ENCODE measurements at regions not wholly inside any gene's neighbourhood (a gene's known extent, or its start where the extent isn't known, plus 50 kb on each side); places are given as distances from the start of the nearest gene placed in this dataset.

GRCh38 chr4:189786447-189786846 lies 154.2 kb upstream of the FRG1 start:
- TF ChIP-seq CTCF (conservative IDR thresholded peaks at IDR 0.05), result no peak
- H3K27ac ChIP-seq, result no peak overlapping the region

GRCh38 chr4:189787216-189788031 lies 153.2 kb upstream of the FRG1 start:
- no peak for TF ChIP-seq CTCF (conservative IDR thresholded peaks at IDR 0.05)
- no peak overlapping the region for H3K27ac ChIP-seq

GRCh38 chr4:189792924-189793618 lies 147.6 kb upstream of the FRG1 start:
- peak; percentile 97 for TF ChIP-seq CTCF (conservative IDR thresholded peaks at IDR 0.05)
- no peak overlapping the region for H3K27ac ChIP-seq

GRCh38 chr4:189800545-189801088 lies 140.1 kb upstream of the FRG1 start:
- no peak for TF ChIP-seq CTCF (conservative IDR thresholded peaks at IDR 0.05)
- no peak overlapping the region for H3K27ac ChIP-seq

GRCh38 chr4:189802884-189803283 lies 137.8 kb upstream of the FRG1 start:
- TF ChIP-seq CTCF (conservative IDR thresholded peaks at IDR 0.05), result no peak
- no peak overlapping the region for H3K27ac ChIP-seq

- no peak for TF ChIP-seq CTCF (conservative IDR thresholded peaks at IDR 0.05)
- no peak overlapping the region for H3K27ac ChIP-seq
Observed at GRCh38 chr4:189804894-189805293, 135.8 kb upstream of the FRG1 start.

GRCh38 chr4:189806506-189806905 lies 134.2 kb upstream of the FRG1 start:
- no peak overlapping the region for H3K27ac ChIP-seq
- TF ChIP-seq CTCF (conservative IDR thresholded peaks at IDR 0.05), result no peak

Measured in VCaP (cell line).